GM23248 (cell line): ENCODE measurements at regions not wholly inside any gene's neighbourhood (a gene's known extent, or its start where the extent isn't known, plus 50 kb on each side); places are given as distances from the start of the nearest gene placed in this dataset.
A peak's percentile ranks its signal among the peaks of the same experiment; 100 is the strongest.

Experiments used
- DNase-seq: peaks from one replicate; pipeline ENCODE4 v3.0.0-alpha.2; 2015
- H2AFZ ChIP-seq: fragments of 200-600 bp; sonication (generic); 2 replicates; pipeline ENCODE4 v1.6.1; 2016; ENCODE audit warnings: antibody characterized with exemption
- H3F3A ChIP-seq: fragments of 200-600 bp; sonication (generic); 2 replicates; pipeline ENCODE4 v1.6.1; 2016; ENCODE audit warnings: mild to moderate bottlenecking, antibody characterized with exemption, mixed run types; ENCODE audit not compliant: insufficient read depth
- H3K27ac ChIP-seq: fragments of 200-600 bp; sonication (generic); 2 replicates; pipeline ENCODE4 v1.5.1; 2016; ENCODE audit warnings: mild to moderate bottlenecking
- H3K27me3 ChIP-seq: fragments of 200-600 bp; sonication (generic); replicated peaks from 2 replicates; pipeline ENCODE4 v1.6.1; 2016; ENCODE audit warnings: mild to moderate bottlenecking; ENCODE audit not compliant: insufficient read depth
- H3K36me3 ChIP-seq: fragments of 200-600 bp; sonication (generic); 2 replicates; pipeline ENCODE4 v1.6.1; 2016; ENCODE audit warnings: low read depth, mild to moderate bottlenecking
- H3K4me1 ChIP-seq: fragments of 200-600 bp; sonication (generic); 2 replicates; pipeline ENCODE4 v1.6.1; 2016; ENCODE audit warnings: mild to moderate bottlenecking; ENCODE audit not compliant: insufficient read depth
- H3K4me2 ChIP-seq: fragments of 200-600 bp; sonication (generic); one replicate; pipeline ENCODE4 v1.6.1; 2016; ENCODE audit warnings: mild to moderate bottlenecking; ENCODE audit not compliant: unreplicated experiment
- H3K4me3 ChIP-seq: fragments of 200-600 bp; sonication (generic); 2 replicates; pipeline ENCODE4 v1.5.1; 2016; ENCODE audit warnings: mild to moderate bottlenecking
- H3K79me2 ChIP-seq: fragments of 200-600 bp; sonication (generic); 2 replicates; pipeline ENCODE4 v1.6.1; 2016; ENCODE audit warnings: mild to moderate bottlenecking; ENCODE audit not compliant: insufficient read depth
- H3K9ac ChIP-seq: fragments of 200-600 bp; sonication (generic); 2 replicates; pipeline ENCODE4 v1.6.1; 2016; ENCODE audit warnings: mild to moderate bottlenecking
- H3K9me2 ChIP-seq: fragments of 200-600 bp; sonication (generic); 2 replicates; pipeline ENCODE4 v1.6.1; 2016; ENCODE audit warnings: mixed run types, mild to moderate bottlenecking, moderate library complexity; ENCODE audit not compliant: insufficient read depth
- H3K9me3 ChIP-seq: fragments of 200-600 bp; sonication (generic); one replicate; pipeline ENCODE4 v1.6.1; 2017; ENCODE audit warnings: low read depth
- H4K20me1 ChIP-seq: fragments of 200-600 bp; sonication (generic); 2 replicates; pipeline ENCODE4 v1.6.0; 2016; ENCODE audit not compliant: insufficient read depth
- EZH2 ChIP-seq: fragments of 200-600 bp; sonication (generic); IDR thresholded peaks from 2 replicates; pipeline ENCODE4 v1.6.1; 2018; ENCODE audit warnings: antibody characterized with exemption, mild to moderate bottlenecking; ENCODE audit not compliant: insufficient read depth, poor library complexity, severe bottlenecking
- EZH2phosphoT487 ChIP-seq: fragments of 200-600 bp; sonication (generic); IDR thresholded peaks from 2 replicates; pipeline ENCODE4 v1.6.1; 2018; ENCODE audit warnings: antibody characterized with exemption, moderate library complexity, mild to moderate bottlenecking, low read depth; ENCODE audit not compliant: insufficient read depth
- WGBS, 2 experiments: methylation state at CpG; one replicate each; pipeline ENCODE4 v1.1.6; 2015 to 2017; ENCODE audit warnings: low lambda C conversion rate in 2 of 2, low coverage in 1 of 2; ENCODE audit errors: missing lambda C conversion rate in 2 of 2; 5-methylcytosine and 5-hydroxymethylcytosine counted together
- in situ Hi-C: fragments of 300-500 bp; cut with MboI; formaldehyde crosslinking; loops from 2 replicates; pipeline ENCODE4 v1.15.0; 2020

DNA sequence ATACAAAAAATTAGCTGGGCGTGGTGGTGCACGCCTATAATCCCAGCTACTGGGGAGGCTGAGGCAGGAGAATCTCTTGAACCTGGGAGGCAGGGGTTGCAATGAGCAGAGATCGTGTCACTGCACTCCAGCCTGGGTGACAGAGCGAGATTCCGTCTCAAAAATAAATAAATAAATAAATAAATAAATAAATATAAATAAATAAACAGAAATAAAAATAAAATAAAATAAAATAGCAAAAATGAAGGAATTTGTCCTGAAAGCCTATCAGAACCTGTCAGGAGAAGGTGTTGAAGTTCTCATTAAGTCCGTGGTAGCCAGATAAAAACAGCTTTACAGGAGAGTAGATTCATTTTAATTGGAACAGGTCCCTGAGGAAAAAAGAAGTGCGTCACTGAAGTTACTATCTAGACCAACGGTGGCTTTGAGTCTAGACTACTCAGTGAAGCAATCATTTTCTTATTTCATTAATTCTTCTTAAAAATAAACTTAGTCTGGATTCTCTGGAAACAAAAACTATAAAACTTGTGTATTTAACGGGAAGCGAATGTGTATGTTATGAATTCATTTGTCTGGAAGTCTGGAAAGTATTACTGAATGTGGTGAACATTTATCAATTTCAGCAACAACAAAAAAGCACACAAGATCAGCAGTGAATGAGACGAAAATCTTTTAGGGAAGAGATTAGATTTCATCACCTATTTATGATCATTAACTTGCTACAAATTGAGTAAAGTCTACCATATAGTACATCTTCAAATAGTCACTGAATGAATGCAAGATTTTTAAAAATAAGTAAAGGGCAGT lies 248.5 kb upstream of the PDE3A start:
- Histone ChIP-seq H4K20me1 (no peaks in the 10 kb centered on the region), H3K9me3 (no peaks in the 10 kb centered on the region), H3K4me3 (no peak overlapping the region), H3K27ac (no peak overlapping the region), H3F3A (no peaks in the 10 kb centered on the region), H3K36me3 (no peaks in the 10 kb centered on the region), H3K27me3 (no peaks in the 10 kb centered on the region), H3K9ac (no peak overlapping the region), H2AFZ (no peak overlapping the region), H3K4me1 (no peaks in the 10 kb centered on the region), H3K79me2 (no peaks in the 10 kb centered on the region), H3K4me2 (no peak overlapping the region), H3K9me2 (no peaks in the 10 kb centered on the region)
- peak; percentile 2 for DNase-seq
- in situ Hi-C loops, result no loop called here
- 43 to 46% methylated on average over 11 of the region's 11 CpGs for WGBS, 2 experiments
- TF ChIP-seq EZH2 (no peak), EZH2phosphoT487 (no peak)

DNA sequence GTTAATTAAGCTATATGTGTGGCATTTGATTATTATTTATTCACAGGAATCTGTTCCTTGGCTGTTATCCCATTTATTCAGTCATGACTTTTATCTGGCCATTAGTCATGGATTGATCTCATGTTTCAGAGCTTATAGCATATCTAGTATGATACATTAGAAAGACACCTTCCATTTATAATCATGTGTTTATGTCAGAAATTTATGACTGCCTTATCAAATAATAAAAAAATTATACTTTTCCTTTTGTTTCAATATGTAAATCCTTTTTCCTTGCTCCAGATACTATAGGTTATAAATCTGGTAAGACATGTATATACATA lies 248.0 kb upstream of the PDE3A start:
- Histone ChIP-seq H3K27me3 (no peaks in the 10 kb centered on the region), H3K4me2 (no peak overlapping the region), H3K4me1 (no peaks in the 10 kb centered on the region), H3K9me2 (no peaks in the 10 kb centered on the region), H2AFZ (no peak overlapping the region), H3K9me3 (no peaks in the 10 kb centered on the region), H3F3A (no peaks in the 10 kb centered on the region), H3K36me3 (no peaks in the 10 kb centered on the region), H3K9ac (no peak overlapping the region), H4K20me1 (no peaks in the 10 kb centered on the region), H3K4me3 (no peak overlapping the region), H3K27ac (no peak overlapping the region), H3K79me2 (no peaks in the 10 kb centered on the region)
- peak; percentile 6 for DNase-seq
- in situ Hi-C loops, result no loop called here
- TF ChIP-seq EZH2 (no peak), EZH2phosphoT487 (no peak)

DNA sequence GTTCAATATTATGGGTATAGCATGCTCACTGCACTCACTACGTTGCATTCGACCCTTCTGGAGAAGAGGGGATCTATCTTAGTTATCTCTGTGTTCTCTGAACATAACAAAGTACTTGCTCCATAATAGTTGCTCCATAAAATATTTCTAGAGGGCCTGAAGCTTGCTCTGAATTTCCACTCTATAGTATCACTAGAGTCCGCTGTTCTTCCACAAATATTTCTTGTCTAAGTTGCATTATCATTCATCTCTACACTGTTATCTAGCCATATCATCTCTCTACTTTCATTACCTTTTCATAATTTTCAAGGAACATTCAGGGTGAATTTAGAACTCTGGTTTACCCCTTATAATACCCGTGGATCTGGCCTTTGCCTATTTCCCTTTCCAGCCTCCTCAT lies 246.1 kb upstream of the PDE3A start:
- WGBS, 2 experiments, result 42 to 44% methylated on average over 4 of the region's 4 CpGs
- Histone ChIP-seq H3F3A (no peaks in the 10 kb centered on the region), H3K9ac (no peak overlapping the region), H3K27ac (no peak overlapping the region), H3K9me3 (no peaks in the 10 kb centered on the region), H2AFZ (no peak overlapping the region), H3K27me3 (no peaks in the 10 kb centered on the region), H3K4me1 (no peaks in the 10 kb centered on the region), H3K79me2 (no peaks in the 10 kb centered on the region), H3K9me2 (no peaks in the 10 kb centered on the region), H3K4me3 (no peak overlapping the region), H3K4me2 (no peak overlapping the region), H4K20me1 (no peaks in the 10 kb centered on the region), H3K36me3 (no peaks in the 10 kb centered on the region)
- in situ Hi-C loops, result no loop called here
- DNase-seq, result no peak
- TF ChIP-seq EZH2 (no peak), EZH2phosphoT487 (no peak)

DNA sequence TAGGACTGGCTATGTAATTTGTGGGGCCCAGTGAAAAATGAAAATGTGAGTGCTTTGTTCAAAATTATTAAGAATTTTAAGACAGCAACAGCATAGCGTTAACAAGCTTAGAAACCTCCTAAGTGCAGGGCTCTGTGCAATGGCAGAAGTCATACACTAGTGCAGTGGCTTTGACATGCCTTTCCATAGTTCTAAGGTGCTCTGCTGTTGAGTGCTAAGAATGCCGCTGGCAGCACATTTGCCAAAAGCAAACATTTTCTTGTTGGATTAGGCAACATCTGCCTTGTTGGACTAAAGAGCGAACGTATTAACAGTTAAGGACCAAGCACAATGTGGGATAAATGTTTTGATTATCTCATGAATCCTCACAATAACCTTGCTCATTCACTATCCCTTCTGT lies 244.9 kb upstream of the PDE3A start:
- no peaks in the 10 kb centered on the region for H3K9me3 ChIP-seq
- no peaks in the 10 kb centered on the region for H3K36me3 ChIP-seq
- no peak for TF ChIP-seq EZH2
- no peak for TF ChIP-seq EZH2phosphoT487
- DNase-seq, result no peak
- no peak overlapping the region for H3K4me2 ChIP-seq
- H3K9ac ChIP-seq, result no peak overlapping the region
- no peaks in the 10 kb centered on the region for H3K4me1 ChIP-seq
- H4K20me1 ChIP-seq, result no peaks in the 10 kb centered on the region
- no peak overlapping the region for H3K4me3 ChIP-seq
- no peaks in the 10 kb centered on the region for H3K79me2 ChIP-seq
- no peak overlapping the region for H2AFZ ChIP-seq
- H3K9me2 ChIP-seq, result no peaks in the 10 kb centered on the region
- 83 to 88% methylated on average over 4 of the region's 4 CpGs for WGBS, 2 experiments
- H3F3A ChIP-seq, result no peaks in the 10 kb centered on the region
- no peak overlapping the region for H3K27ac ChIP-seq
- in situ Hi-C loops, result no loop called here
- H3K27me3 ChIP-seq, result no peaks in the 10 kb centered on the region

DNA sequence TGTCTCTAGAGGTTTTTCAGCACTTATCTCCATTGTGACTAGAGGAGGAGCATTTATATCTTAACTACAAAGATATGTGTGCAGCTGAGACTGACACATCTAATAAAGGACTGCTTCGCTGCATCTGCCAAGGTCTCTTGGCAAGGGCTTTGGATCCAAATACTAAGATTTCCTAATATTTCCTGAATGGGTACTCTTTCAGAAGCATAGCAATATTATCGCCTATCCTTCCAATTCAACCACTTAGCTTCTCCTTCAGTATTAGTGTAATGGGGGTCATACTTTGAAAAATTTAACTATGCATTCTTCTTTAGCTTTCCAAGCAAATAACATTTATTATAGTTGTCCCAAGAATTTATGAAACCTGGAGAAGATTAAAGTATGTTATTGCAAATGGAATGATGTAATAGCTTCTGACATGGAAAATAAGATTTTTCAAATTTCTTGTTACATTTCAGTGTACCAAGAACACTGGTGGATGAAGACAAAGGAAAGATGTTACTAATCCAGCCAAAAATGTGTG lies 243.0 kb upstream of the PDE3A start:
- Histone ChIP-seq H3K4me3 (no peak overlapping the region), H3K27me3 (no peaks in the 10 kb centered on the region), H3K4me2 (no peak overlapping the region), H4K20me1 (no peaks in the 10 kb centered on the region), H2AFZ (no peak overlapping the region), H3K9me2 (no peaks in the 10 kb centered on the region), H3K9ac (no peak overlapping the region), H3K36me3 (no peaks in the 10 kb centered on the region), H3K9me3 (no peaks in the 10 kb centered on the region), H3K79me2 (no peaks in the 10 kb centered on the region), H3F3A (no peaks in the 10 kb centered on the region), H3K27ac (no peak overlapping the region), H3K4me1 (no peaks in the 10 kb centered on the region)
- no peak for DNase-seq
- in situ Hi-C loops, result no loop called here
- TF ChIP-seq EZH2phosphoT487 (no peak), EZH2 (no peak)
- WGBS, 2 experiments, result 0 to 4% methylated on average over 2 of the region's 2 CpGs
